Islet precursor cell (in vitro differentiated cells): ENCODE measurements at regions not wholly inside any gene's neighbourhood (a gene's known extent, or its start where the extent isn't known, plus 50 kb on each side); places are given as distances from the start of the nearest gene placed in this dataset.

Experiments used
- DNase-seq: peaks from one replicate; pipeline ENCODE4 v3.0.0-alpha.2; 2018

- no peak for DNase-seq
Observed at GRCh38 chr4:133095591-133095990, 53.5 kb upstream of the PCDH10 start.

GRCh38 chr4:133096972-133097371 is 52.1 kb upstream of the PCDH10 start:
- no peak for DNase-seq
